ENCODE measurements at regions not wholly inside any gene's neighbourhood (a gene's known extent, or its start where the extent isn't known, plus 50 kb on each side); places are given as distances from the start of the nearest gene placed in this dataset.

DNA sequence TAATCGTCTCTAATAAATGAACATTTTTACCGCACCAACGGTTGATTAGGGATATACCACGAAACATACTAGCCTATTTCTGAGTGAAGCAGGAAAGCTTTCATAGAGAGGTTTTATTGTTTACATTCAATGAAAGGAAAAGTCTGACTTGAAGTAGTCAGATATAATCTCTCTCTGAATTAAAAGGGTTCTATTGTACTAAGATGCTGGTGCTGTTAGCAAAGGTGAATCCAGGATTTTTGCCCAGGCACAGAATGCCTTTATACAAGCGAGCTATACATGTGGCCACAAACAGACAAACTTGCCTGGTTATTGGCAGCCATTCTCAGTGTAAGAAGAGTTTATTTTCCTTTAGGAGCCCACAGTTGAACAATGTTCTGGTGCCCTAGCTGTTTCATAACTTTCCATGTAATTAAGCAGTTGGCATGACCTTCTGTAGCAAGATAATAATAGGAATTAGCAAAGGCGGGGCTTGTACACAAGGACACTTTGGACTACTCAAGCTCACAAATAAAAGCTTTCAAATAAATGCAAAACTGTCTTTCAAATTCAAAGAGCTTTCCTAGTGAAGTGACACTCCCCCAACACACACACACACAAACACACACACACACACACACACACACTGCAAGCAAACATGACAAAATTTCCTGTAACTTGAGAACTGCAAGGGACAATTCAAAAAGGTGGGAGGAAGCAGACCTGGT, 198.7 kb upstream of the MAP3K1 start:
- Histone ChIP-seq H3K4me3 (replicated peaks; ENCODE audit: insufficient read depth, low read length) (no peak overlapping the region), H3K27me3 (ENCODE audit: insufficient read depth, poor library complexity, severe bottlenecking) (no peaks in the 10 kb centered on the region), H3K27ac (replicated peaks) (no peak overlapping the region)
- TF ChIP-seq CTCF (IDR thresholded peaks at IDR 0.05; ENCODE audit: insufficient read depth, low read length) (no peak), SPI1 (IDR thresholded peaks at IDR 0.05; ENCODE audit: borderline replicate concordance, low read depth) (no peak), REST (IDR thresholded peaks at IDR 0.05; ENCODE audit: insufficient replicate concordance, low read depth) (no peak), POLR2AphosphoS5 (IDR thresholded peaks at IDR 0.05; ENCODE audit: low read depth) (no peak), GABPA (IDR thresholded peaks at IDR 0.05; ENCODE audit: low read depth) (no peak)
- DNase-seq (ENCODE audit: low read depth in 1 of 2, low spot score in 1 of 2), result no peak

GRCh38 chr5:56615361-56616153, 199.8 kb upstream of the MAP3K1 start:
- no peak overlapping the region for H3K27ac ChIP-seq (replicated peaks)
- H3K4me3 ChIP-seq (replicated peaks; ENCODE audit: insufficient read depth, low read length), result no peak overlapping the region
- no peak for DNase-seq (ENCODE audit: low read depth in 1 of 2, low spot score in 1 of 2)
- TF ChIP-seq GABPA (IDR thresholded peaks at IDR 0.05; ENCODE audit: low read depth), result no peak
- TF ChIP-seq SPI1 (IDR thresholded peaks at IDR 0.05; ENCODE audit: borderline replicate concordance, low read depth), result no peak
- H3K27me3 ChIP-seq (ENCODE audit: insufficient read depth, poor library complexity, severe bottlenecking), result no peaks in the 10 kb centered on the region

DNA sequence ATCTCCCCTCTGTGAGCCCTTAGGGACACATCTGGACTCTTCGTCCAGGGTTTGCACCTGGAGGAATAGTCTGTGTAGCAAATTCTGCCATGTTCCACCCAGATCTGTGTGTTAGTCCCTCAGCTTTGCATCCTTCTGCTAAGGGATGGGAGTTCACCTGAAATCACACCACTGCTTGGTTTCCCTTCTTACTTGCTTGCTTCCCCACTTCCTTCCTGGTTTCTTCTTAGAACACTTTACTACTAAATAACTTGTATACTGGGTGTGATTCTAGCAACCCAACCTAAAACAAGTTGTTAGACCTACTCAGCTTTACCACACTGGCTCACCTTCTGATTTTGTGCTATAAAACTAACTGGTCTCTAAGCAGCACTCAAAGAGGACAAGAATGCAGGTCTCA, 202.6 kb upstream of the MAP3K1 start:
- Histone ChIP-seq H3K4me3 (replicated peaks; ENCODE audit: insufficient read depth, low read length) (no peak overlapping the region), H3K27me3 (ENCODE audit: insufficient read depth, poor library complexity, severe bottlenecking) (no peaks in the 10 kb centered on the region), H3K27ac (replicated peaks) (no peak overlapping the region)
- no peak for DNase-seq (ENCODE audit: low read depth in 1 of 2, low spot score in 1 of 2)
- TF ChIP-seq SPI1 (IDR thresholded peaks at IDR 0.05; ENCODE audit: borderline replicate concordance, low read depth) (no peak), GABPA (IDR thresholded peaks at IDR 0.05; ENCODE audit: low read depth) (no peak), REST (IDR thresholded peaks at IDR 0.05; ENCODE audit: insufficient replicate concordance, low read depth) (no peak), POLR2AphosphoS5 (IDR thresholded peaks at IDR 0.05; ENCODE audit: low read depth) (no peak), CTCF (IDR thresholded peaks at IDR 0.05; ENCODE audit: insufficient read depth, low read length) (no peak)

DNA sequence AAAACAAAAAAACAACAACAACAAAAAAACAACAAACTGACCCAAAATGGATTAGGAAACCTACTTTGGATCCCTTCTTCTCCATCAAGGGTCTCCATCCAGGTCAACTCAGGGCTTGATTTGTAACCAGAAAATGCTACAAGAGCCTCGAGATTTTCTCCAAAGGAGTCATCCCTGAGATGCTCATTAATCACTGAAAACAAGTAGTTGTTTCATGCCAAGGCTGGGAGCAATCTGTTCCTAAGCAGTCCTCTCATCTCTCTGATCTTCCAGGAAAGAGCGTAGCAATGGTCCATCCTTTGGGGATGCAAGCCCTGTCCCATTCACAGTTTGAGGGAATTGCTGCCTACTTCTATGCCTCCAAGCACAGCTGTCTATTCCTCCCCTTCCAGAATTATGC, 203.0 kb upstream of the MAP3K1 start:
- no peak overlapping the region for H3K27ac ChIP-seq (replicated peaks)
- H3K27me3 ChIP-seq (ENCODE audit: insufficient read depth, poor library complexity, severe bottlenecking), result no peaks in the 10 kb centered on the region
- no peak overlapping the region for H3K4me3 ChIP-seq (replicated peaks; ENCODE audit: insufficient read depth, low read length)
- DNase-seq (ENCODE audit: low read depth in 1 of 2, low spot score in 1 of 2), result no peak
- TF ChIP-seq CTCF (IDR thresholded peaks at IDR 0.05; ENCODE audit: insufficient read depth, low read length) (no peak), POLR2AphosphoS5 (IDR thresholded peaks at IDR 0.05; ENCODE audit: low read depth) (no peak), GABPA (IDR thresholded peaks at IDR 0.05; ENCODE audit: low read depth) (no peak), REST (IDR thresholded peaks at IDR 0.05; ENCODE audit: insufficient replicate concordance, low read depth) (no peak), SPI1 (IDR thresholded peaks at IDR 0.05; ENCODE audit: borderline replicate concordance, low read depth) (no peak)

Measured in HL-60 (cell line).